CD1c-positive myeloid dendritic cell (primary cell): ENCODE measurements at regions not wholly inside any gene's neighbourhood (a gene's known extent, or its start where the extent isn't known, plus 50 kb on each side); places are given as distances from the start of the nearest gene placed in this dataset.
"Not testable (repeated sequence)": the region's sequence is repeated elsewhere in the genome, so short reads cannot be mapped to it uniquely, and the experiment has no call there.

Source experiments
- DNase-seq: peaks from one replicate; pipeline ENCODE4 v3.0.0-alpha.2; 2016; ENCODE audit errors: extremely low spot score

GRCh38 chr14:84859116-84859515 is 670.8 kb upstream of the FLRT2 start:
- DNase-seq: no peak

GRCh38 chr14:84864548-84865271 is 665.2 kb upstream of the FLRT2 start:
- DNase-seq: no peak

GRCh38 chr14:84871734-84872133 is 658.2 kb upstream of the FLRT2 start:
- DNase-seq: no peak

GRCh38 chr14:84874436-84874835 is 655.5 kb upstream of the FLRT2 start:
- DNase-seq: no peak

GRCh38 chr14:84877061-84877460 is 652.9 kb upstream of the FLRT2 start:
- no peak for DNase-seq

GRCh38 chr14:84882830-84883229 is 647.1 kb upstream of the FLRT2 start:
- DNase-seq: no peak

- no peak for DNase-seq
These were observed 644.9 kb upstream of the FLRT2 start for GRCh38 chr14:84885061-84885460.

GRCh38 chr14:84891404-84891803 is 638.5 kb upstream of the FLRT2 start:
- no peak for DNase-seq

- no peak for DNase-seq
These were observed 635.7 kb upstream of the FLRT2 start for GRCh38 chr14:84894254-84894653.

- no peak for DNase-seq
These were observed 607.6 kb upstream of the FLRT2 start for GRCh38 chr14:84922370-84922769.

GRCh38 chr14:84926656-84927055 is 603.3 kb upstream of the FLRT2 start:
- DNase-seq: no peak

GRCh38 chr14:84927096-84927827 is 602.7 kb upstream of the FLRT2 start:
- no peak for DNase-seq

- no peak for DNase-seq
These were observed 600.9 kb upstream of the FLRT2 start for GRCh38 chr14:84929086-84929485.

- DNase-seq: no peak
These were observed 600.1 kb upstream of the FLRT2 start for GRCh38 chr14:84929834-84930233.

- no peak for DNase-seq
These were observed 592.9 kb upstream of the FLRT2 start for GRCh38 chr14:84937016-84937415.

GRCh38 chr14:84937449-84937848 is 592.5 kb upstream of the FLRT2 start:
- no peak for DNase-seq

- not testable (repeated sequence) for DNase-seq
These were observed 585.0 kb upstream of the FLRT2 start for GRCh38 chr14:84944901-84945300.

GRCh38 chr14:84959851-84960520 is 570.0 kb upstream of the FLRT2 start:
- DNase-seq: no peak

- no peak for DNase-seq
These were observed 568.3 kb upstream of the FLRT2 start for GRCh38 chr14:84961637-84962036.

GRCh38 chr14:84963518-84963917 is 566.4 kb upstream of the FLRT2 start:
- DNase-seq: no peak

GRCh38 chr14:84965279-84965678 is 564.7 kb upstream of the FLRT2 start:
- DNase-seq: no peak

GRCh38 chr14:84969501-84969900 is 560.4 kb upstream of the FLRT2 start:
- DNase-seq: no peak
